HepG2 (cell line): ENCODE measurements at regions not wholly inside any gene's neighbourhood (a gene's known extent, or its start where the extent isn't known, plus 50 kb on each side); places are given as distances from the start of the nearest gene placed in this dataset.

Experiments used
- ATAC-seq: fragments of 200-7000 bp; cut with Tn5 transposase; 3 replicates; pipeline ENCODE4 v1.9.1; 2020; ENCODE audit warnings: mild to moderate bottlenecking, moderate library complexity
- BruUV-seq: library from RNA; stranded (reverse); fragments of 400-500 nt; replicated peaks from 2 replicates; lab custom pipeline; 2021; lab: Mats Ljungman, UMichigan
- CTCF ChIA-PET: fragments of 300-600 bp; formaldehyde crosslinking; extraction: SDS; loops from one replicate; lab custom pipeline; 2021; ENCODE audit warnings: low total read pairs, inconsistent platforms, low intra/inter-chr PET ratio; lab: Yijun Ruan, JAX
- POLR2A ChIA-PET: fragments of 350-600 bp; sonication (Branson Sonifier 250); formaldehyde crosslinking; loops from one replicate; lab custom pipeline; 2020; ENCODE audit warnings: antibody characterized with exemption, inconsistent platforms; lab: Yijun Ruan, JAX
- DNase-seq: peaks from one replicate; pipeline ENCODE4 v3.0.0-alpha.2; 2015; ENCODE audit warnings: low spot score
- FAIRE-seq: peaks from 3 replicates; lab custom pipeline; 2011; peaks lifted over from hg19 to GRCh38; lab: Jason Lieb, UNC
- H2AFZ ChIP-seq: one replicate; pipeline ENCODE4 v1.6.1; 2011; ENCODE audit warnings: low read length, inconsistent platforms
- H3K27ac ChIP-seq: fragments of 300-600 bp; 3 replicates; pipeline ENCODE4 v1.8.0; 2011; ENCODE audit warnings: mixed run types, mild to moderate bottlenecking, mixed read lengths, low read length, inconsistent platforms; ENCODE audit not compliant: insufficient read depth; ENCODE audit errors: extremely low read length
- H3K27me3 ChIP-seq, 2 experiments: fragments of 200-600 bp in 1 of 2; 2 replicates in 1 of 2; 3 replicates in 1 of 2; pipeline versions ENCODE4 v1.6.0 to v1.8.0; 2011; ENCODE audit warnings: low read length in 2 of 2, mild to moderate bottlenecking in 2 of 2, moderate library complexity in 2 of 2, inconsistent platforms in 1 of 2; ENCODE audit not compliant: insufficient read depth in 2 of 2, control insufficient read depth in 1 of 2
- H3K36me3 ChIP-seq, 2 experiments: fragments of 200-600 bp in 1 of 2; replicated peaks in 1 of 2; 2 replicates in 1 of 2; 3 replicates in 1 of 2; pipeline versions ENCODE4 v1.5.1 to v1.8.0; 2011; ENCODE audit warnings: low read length in 2 of 2, inconsistent platforms in 1 of 2; ENCODE audit not compliant: insufficient read depth in 2 of 2, control insufficient read depth in 1 of 2
- H3K4me1 ChIP-seq: 2 replicates; pipeline ENCODE4 v1.5.1; 2012; ENCODE audit warnings: low read length, inconsistent platforms; ENCODE audit not compliant: insufficient read depth
- H3K4me2 ChIP-seq: 2 replicates; pipeline ENCODE4 v1.6.0; 2011; ENCODE audit warnings: low read depth, low read length, inconsistent platforms
- H3K4me3 ChIP-seq, 3 experiments: fragments of 200-600 bp in 1 of 3; sonication (generic), shearing (Covaris generic) in 1 of 3; replicated peaks in 1 of 3; 2 replicates each; pipeline ENCODE4 v1.5.1; 2011 to 2016; ENCODE audit warnings: low read length in 3 of 3, inconsistent platforms in 2 of 3, low read depth in 2 of 3, mild to moderate bottlenecking in 2 of 3, control low read depth in 1 of 3, mixed read lengths in 1 of 3; ENCODE audit not compliant: insufficient read depth in 1 of 3
- H3K79me2 ChIP-seq: one replicate; pipeline ENCODE4 v1.6.1; 2011; ENCODE audit warnings: low read length, inconsistent platforms; ENCODE audit not compliant: insufficient read depth
- H3K9ac ChIP-seq: 2 replicates; pipeline ENCODE4 v1.6.0; 2011; ENCODE audit warnings: mild to moderate bottlenecking, low read depth, low read length, inconsistent platforms; ENCODE audit not compliant: insufficient read depth
- H3K9me3 ChIP-seq: 2 replicates; pipeline ENCODE4 v1.5.1; 2012; ENCODE audit warnings: mild to moderate bottlenecking, low read length
- H4K20me1 ChIP-seq: 2 replicates; pipeline ENCODE4 v1.6.0; 2011; ENCODE audit warnings: inconsistent platforms, mild to moderate bottlenecking, low read length, moderate library complexity; ENCODE audit not compliant: insufficient read depth
- ZBTB21 ChIP-seq: sonication (generic); formaldehyde crosslinking; IDR thresholded peaks from 2 replicates; pipeline ENCODE4 v1.4.0; 2020; ENCODE audit warnings: missing genetic modification reagents
- ZFP36L2 ChIP-seq: sonication (generic); formaldehyde crosslinking; IDR thresholded peaks from 2 replicates; pipeline ENCODE4 v1.4.0; 2020; ENCODE audit warnings: missing genetic modification reagents
- ZNF432 ChIP-seq: sonication (generic); formaldehyde crosslinking; IDR thresholded peaks from 2 replicates; pipeline ENCODE4 v1.5.0; 2020; ENCODE audit warnings: missing genetic modification reagents, mild to moderate bottlenecking, borderline replicate concordance
- ZNF687 ChIP-seq: sonication (generic); formaldehyde crosslinking; IDR thresholded peaks from 2 replicates; pipeline ENCODE4 v1.5.1; 2020; ENCODE audit warnings: mild to moderate bottlenecking, missing genetic modification reagents, moderate library complexity
- ZNF782 ChIP-seq: sonication (generic); formaldehyde crosslinking; IDR thresholded peaks from 2 replicates; pipeline ENCODE4 v1.4.0; 2020; ENCODE audit warnings: missing genetic modification reagents, mild to moderate bottlenecking, borderline replicate concordance
- ZNF839 ChIP-seq: sonication (generic); formaldehyde crosslinking; IDR thresholded peaks from 2 replicates; pipeline ENCODE4 v1.4.0; 2020; ENCODE audit warnings: missing genetic modification reagents, mild to moderate bottlenecking, borderline replicate concordance
- WGBS: methylation state at CpG from one replicate; pipeline ENCODE4 v1.1.6; 2017; ENCODE audit warnings: low lambda C conversion rate; 5-methylcytosine and 5-hydroxymethylcytosine counted together
- in situ Hi-C: cut with HindIII; loops from 2 replicates; pipeline ENCODE4 v1.10.0; 2017; ENCODE audit warnings: low pct_unique_long_range_greater_than_20kb; ENCODE audit not compliant: extremely low pct_ligation_motif_present
- intact Hi-C: fragments of 100-400 bp; cut with micrococcal nuclease; formaldehyde crosslinking; loops from one replicate; pipeline ENCODE4 v1.10.0; 2022; ENCODE audit not compliant: unreplicated experiment

DNA sequence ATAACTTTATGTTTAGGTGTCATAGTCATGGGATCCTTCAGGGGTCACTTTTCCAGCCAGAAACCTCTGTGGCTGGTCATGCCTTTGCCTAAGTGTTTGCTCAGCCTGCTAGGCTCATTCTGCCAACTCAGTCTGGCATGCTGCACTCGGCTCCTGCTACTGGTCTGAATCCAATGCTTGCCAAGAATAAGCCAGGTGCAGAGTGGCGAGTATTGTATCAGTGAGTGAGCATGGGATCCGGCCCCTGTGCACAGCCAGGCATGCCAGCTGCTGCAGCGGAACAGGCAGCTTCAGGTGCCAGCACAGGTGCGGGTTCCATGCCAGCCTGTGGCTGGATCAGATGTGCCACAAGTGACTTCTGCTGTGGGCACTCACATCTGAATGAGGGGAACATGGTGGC lies 1269.3 kb upstream of the CNTN5 start (continued):
- TF ChIP-seq ZNF687 (no peak), ZBTB21 (no peak), ZNF782 (CRISPR knock-in tag) (no peak)

GRCh38 chr11:97751952-97752351 lies 1268.8 kb upstream of the CNTN5 start:
- no peak overlapping the region for H3K4me3 ChIP-seq
- H3K9me3 ChIP-seq, result peaks cover 12% of the 10 kb centered on the region; the same call in 1 of the 2 replicates
- DNase-seq (no peak), FAIRE-seq (no peak), ATAC-seq (no peak)
- BruUV-seq, result no TSS peak
- H3K4me1 ChIP-seq, result no peaks in the 10 kb centered on the region
- no peaks in the 10 kb centered on the region for H3K79me2 ChIP-seq
- no peak overlapping the region for H3K4me2 ChIP-seq
- CTCF ChIA-PET, result no interaction called here
- no peaks in the 10 kb centered on the region for H4K20me1 ChIP-seq
- in situ Hi-C loops, result no loop called here
- H3K27ac ChIP-seq, result no peak overlapping the region
- no peaks in the 10 kb centered on the region for H3K36me3 ChIP-seq
- WGBS, result 20% methylated on average over 1 of the region's 2 CpGs
- POLR2A ChIA-PET, result no interaction called here
- H3K9ac ChIP-seq, result no peak overlapping the region
- H2AFZ ChIP-seq, result no peak overlapping the region
- no peaks in the 10 kb centered on the region for H3K27me3 ChIP-seq
- TF ChIP-seq ZNF839 (CRISPR knock-in tag) (no peak), ZFP36L2 (no peak), ZNF432 (CRISPR knock-in tag) (no peak)
- TF ChIP-seq, all 625 proteins: peak for 0
- intact Hi-C loops, result no loop called here
